OCI-LY1 (cell line): ENCODE measurements at regions not wholly inside any gene's neighbourhood (a gene's known extent, or its start where the extent isn't known, plus 50 kb on each side); places are given as distances from the start of the nearest gene placed in this dataset.

Source experiments
- H2AFZ ChIP-seq: fragments of 200-600 bp; sonication (generic), shearing (Covaris generic); 2 replicates; pipeline ENCODE4 v1.6.0; 2014; ENCODE audit warnings: antibody characterized with exemption, mild to moderate bottlenecking, low read length
- H3F3A ChIP-seq: fragments of 200-600 bp; sonication (generic), shearing (Covaris generic); 2 replicates; pipeline ENCODE4 v1.6.0; 2014; ENCODE audit warnings: mild to moderate bottlenecking, antibody characterized with exemption, low read length, moderate library complexity; ENCODE audit not compliant: insufficient read depth
- H3K27ac ChIP-seq: fragments of 200-600 bp; sonication (generic); 2 replicates; pipeline ENCODE4 v1.5.1; 2014; ENCODE audit warnings: low read length, mixed run types, mild to moderate bottlenecking, low read depth; ENCODE audit not compliant: poor library complexity, severe bottlenecking
- H3K27me3 ChIP-seq: fragments of 200-600 bp; sonication (generic); 2 replicates; pipeline ENCODE4 v1.6.0; 2014; ENCODE audit warnings: antibody characterized with exemption, mild to moderate bottlenecking, low read length, moderate library complexity; ENCODE audit not compliant: insufficient read depth
- H3K36me3 ChIP-seq: fragments of 200-600 bp; sonication (generic); 2 replicates; pipeline ENCODE4 v1.6.1; 2014; ENCODE audit warnings: mild to moderate bottlenecking, antibody characterized with exemption, low read length, moderate library complexity, mixed read lengths; ENCODE audit not compliant: insufficient read depth
- H3K4me1 ChIP-seq: fragments of 200-600 bp; sonication (generic); 2 replicates; pipeline ENCODE4 v1.5.1; 2014; ENCODE audit warnings: mild to moderate bottlenecking, low read length, moderate library complexity; ENCODE audit not compliant: insufficient read depth, severe bottlenecking
- H3K4me2 ChIP-seq: fragments of 200-600 bp; sonication (generic), shearing (Covaris generic); 2 replicates; pipeline ENCODE4 v1.6.1; 2014; ENCODE audit warnings: low read length
- H3K4me3 ChIP-seq: fragments of 200-600 bp; sonication (generic); 2 replicates; pipeline ENCODE4 v1.5.1; 2014; ENCODE audit warnings: low read length, low read depth, mild to moderate bottlenecking, mixed read lengths; ENCODE audit not compliant: poor library complexity, severe bottlenecking
- H3K79me2 ChIP-seq: fragments of 200-600 bp; shearing (Covaris generic); 2 replicates; pipeline ENCODE4 v1.6.1; 2016; ENCODE audit warnings: mixed run types, low read length, mixed read lengths; ENCODE audit not compliant: insufficient read depth
- H3K9ac ChIP-seq: fragments of 200-600 bp; sonication (generic), shearing (Covaris generic); 2 replicates; pipeline ENCODE4 v1.6.1; 2014; ENCODE audit warnings: mild to moderate bottlenecking, low read length, mixed read lengths
- H3K9me2 ChIP-seq: fragments of 200-600 bp; sonication (generic), shearing (Covaris generic); 2 replicates; pipeline ENCODE4 v1.6.1; 2014; ENCODE audit warnings: low read depth, mild to moderate bottlenecking, low read length, mixed read lengths
- H3K9me3 ChIP-seq: fragments of 200-600 bp; shearing (Covaris generic); 2 replicates; pipeline ENCODE4 v1.6.1; 2014; ENCODE audit warnings: low read length, mixed read lengths
- H4K20me1 ChIP-seq: fragments of 200-600 bp; sonication (generic), shearing (Covaris generic); 2 replicates; pipeline ENCODE4 v1.6.0; 2016; ENCODE audit warnings: mild to moderate bottlenecking, low read length; ENCODE audit not compliant: insufficient read depth
- EZH2 ChIP-seq: fragments of 200-600 bp; sonication (generic), shearing (Covaris generic); IDR thresholded peaks from 2 replicates; pipeline ENCODE4 v1.8.0; 2017; ENCODE audit warnings: borderline replicate concordance, mixed run types, mild to moderate bottlenecking, antibody characterized with exemption, low read length, moderate library complexity, mixed read lengths
- TF ChIP-seq, protein P1 (sequence below): fragments of 200-600 bp; sonication (generic), shearing (Covaris generic); IDR thresholded peaks from 2 replicates; pipeline ENCODE4 v1.5.1; 2017; ENCODE audit warnings: mild to moderate bottlenecking, antibody characterized with exemption, low read length, moderate library complexity, mixed read lengths

DNA sequence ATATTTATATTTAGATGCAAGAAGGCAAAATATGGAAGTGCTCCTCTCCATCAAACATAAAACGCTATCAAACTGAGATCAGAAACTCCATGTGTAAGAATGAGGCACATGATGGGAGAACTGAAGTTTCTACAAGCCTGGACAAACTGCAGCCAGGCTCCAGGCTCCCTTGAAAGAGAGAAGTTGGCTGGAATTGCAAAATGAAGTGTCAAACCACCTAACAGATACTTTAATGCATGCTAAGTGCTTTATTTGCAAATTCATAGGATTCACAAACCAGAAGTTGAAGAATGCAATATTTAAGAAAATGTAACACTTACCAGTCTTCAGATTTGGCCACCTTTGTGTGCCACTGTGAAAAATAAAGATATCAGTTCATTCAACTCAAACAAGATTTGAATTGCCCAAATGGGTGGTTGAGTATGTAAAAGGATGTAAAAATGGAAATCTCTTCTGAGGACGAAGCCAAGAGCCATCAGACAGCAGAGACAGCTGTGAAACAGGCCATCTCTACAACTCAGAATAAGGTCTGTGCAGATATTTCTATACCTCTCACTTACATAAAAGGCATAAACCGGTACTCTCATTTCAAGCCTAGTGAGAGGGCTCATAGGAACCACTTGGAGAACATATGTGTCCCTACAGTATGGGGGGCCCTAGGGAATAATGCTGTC is 87.0 kb downstream of the DPPA2 start:
- no peaks in the 10 kb centered on the region for H3K9me3 ChIP-seq
- no peaks in the 10 kb centered on the region for H3K27me3 ChIP-seq
- TF ChIP-seq EZH2 = no peak
- TF ChIP-seq, protein P1, sequence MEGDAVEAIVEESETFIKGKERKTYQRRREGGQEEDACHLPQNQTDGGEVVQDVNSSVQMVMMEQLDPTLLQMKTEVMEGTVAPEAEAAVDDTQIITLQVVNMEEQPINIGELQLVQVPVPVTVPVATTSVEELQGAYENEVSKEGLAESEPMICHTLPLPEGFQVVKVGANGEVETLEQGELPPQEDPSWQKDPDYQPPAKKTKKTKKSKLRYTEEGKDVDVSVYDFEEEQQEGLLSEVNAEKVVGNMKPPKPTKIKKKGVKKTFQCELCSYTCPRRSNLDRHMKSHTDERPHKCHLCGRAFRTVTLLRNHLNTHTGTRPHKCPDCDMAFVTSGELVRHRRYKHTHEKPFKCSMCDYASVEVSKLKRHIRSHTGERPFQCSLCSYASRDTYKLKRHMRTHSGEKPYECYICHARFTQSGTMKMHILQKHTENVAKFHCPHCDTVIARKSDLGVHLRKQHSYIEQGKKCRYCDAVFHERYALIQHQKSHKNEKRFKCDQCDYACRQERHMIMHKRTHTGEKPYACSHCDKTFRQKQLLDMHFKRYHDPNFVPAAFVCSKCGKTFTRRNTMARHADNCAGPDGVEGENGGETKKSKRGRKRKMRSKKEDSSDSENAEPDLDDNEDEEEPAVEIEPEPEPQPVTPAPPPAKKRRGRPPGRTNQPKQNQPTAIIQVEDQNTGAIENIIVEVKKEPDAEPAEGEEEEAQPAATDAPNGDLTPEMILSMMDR = no peak
- H3K4me3 ChIP-seq = no peak overlapping the region
- H3K27ac ChIP-seq = no peak overlapping the region
- H4K20me1 ChIP-seq = no peaks in the 10 kb centered on the region
- H3K79me2 ChIP-seq = no peaks in the 10 kb centered on the region
- H3K36me3 ChIP-seq = no peaks in the 10 kb centered on the region
- no peak overlapping the region for H2AFZ ChIP-seq
- H3K9ac ChIP-seq = no peak overlapping the region
- no peak overlapping the region for H3K4me2 ChIP-seq
- no peaks in the 10 kb centered on the region for H3K4me1 ChIP-seq
- no peaks in the 10 kb centered on the region for H3K9me2 ChIP-seq
- no peaks in the 10 kb centered on the region for H3F3A ChIP-seq

DNA sequence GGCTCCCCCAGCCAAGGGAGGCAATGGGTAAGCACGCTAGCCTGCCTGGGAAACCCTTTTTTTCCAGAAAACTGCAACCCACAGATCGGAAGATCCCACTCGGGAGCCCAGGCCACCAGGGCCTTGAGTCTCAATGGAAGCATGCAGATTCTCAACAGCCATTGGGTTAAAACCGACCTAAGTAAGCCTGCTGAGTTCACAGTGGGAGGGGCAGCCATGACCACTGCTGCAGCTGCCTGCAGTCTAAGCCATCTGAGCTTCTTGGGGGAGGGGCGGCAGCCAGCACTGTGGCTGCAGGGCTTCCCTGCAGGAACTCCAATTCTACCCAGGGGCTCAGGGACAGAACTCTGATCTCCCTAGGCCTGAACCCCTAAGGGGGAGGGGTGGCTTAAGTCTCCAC is 82.0 kb downstream of the DPPA2 start:
- Histone ChIP-seq H3K9me3 (no peaks in the 10 kb centered on the region), H3K27ac (no peak overlapping the region), H2AFZ (no peak overlapping the region), H4K20me1 (no peaks in the 10 kb centered on the region), H3K4me3 (no peak overlapping the region), H3K79me2 (no peaks in the 10 kb centered on the region), H3F3A (no peaks in the 10 kb centered on the region), H3K4me2 (no peak overlapping the region), H3K9me2 (no peaks in the 10 kb centered on the region), H3K27me3 (no peaks in the 10 kb centered on the region), H3K9ac (no peak overlapping the region), H3K36me3 (no peaks in the 10 kb centered on the region), H3K4me1 (no peaks in the 10 kb centered on the region)
- TF ChIP-seq EZH2 = no peak
- TF ChIP-seq, protein P1 = no peak

DNA sequence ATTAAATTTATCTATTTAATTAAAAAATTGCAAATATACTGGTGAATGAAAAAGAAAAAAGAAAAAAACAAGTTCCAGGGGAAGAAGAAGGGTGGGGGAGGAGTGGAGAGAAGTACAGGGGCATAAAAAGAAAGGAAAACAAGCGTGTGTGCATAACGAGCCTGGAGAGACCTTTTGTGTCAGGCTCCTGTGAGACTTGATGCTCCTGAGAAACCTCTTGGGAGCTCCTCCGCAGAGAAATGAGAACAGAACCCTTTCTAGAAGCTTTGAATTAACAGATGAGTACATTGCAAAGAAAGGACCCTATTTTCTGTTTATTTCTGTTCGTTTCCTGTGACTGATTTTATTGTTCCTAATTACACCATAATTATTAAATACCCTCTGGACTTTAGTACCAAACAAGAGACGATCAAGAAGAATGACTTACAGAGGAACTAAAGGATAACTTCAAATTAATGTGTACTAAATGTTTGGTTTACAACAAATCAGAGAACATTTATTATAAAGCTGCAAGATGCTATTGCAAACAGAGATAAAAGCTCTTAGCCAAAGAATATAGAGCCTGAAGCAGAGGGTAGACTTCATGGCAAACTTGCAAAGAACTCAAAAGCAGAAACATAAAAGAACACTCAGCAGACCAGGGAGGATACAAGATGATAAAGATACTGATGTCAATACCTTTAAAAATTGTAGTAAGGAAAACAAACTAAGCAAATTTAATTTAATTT is 74.7 kb downstream of the DPPA2 start:
- TF ChIP-seq EZH2 = no peak
- TF ChIP-seq, protein P1 = no peak
- H3K79me2 ChIP-seq = no peaks in the 10 kb centered on the region
- H3K4me3 ChIP-seq = no peak overlapping the region

More for the DNA sequence above, 74.7 kb downstream of the DPPA2 start:
- Histone ChIP-seq H4K20me1 (no peaks in the 10 kb centered on the region), H3K9ac (no peak overlapping the region), H2AFZ (no peak overlapping the region), H3K27ac (no peak overlapping the region), H3K9me2 (no peaks in the 10 kb centered on the region), H3K9me3 (no peaks in the 10 kb centered on the region), H3K36me3 (no peaks in the 10 kb centered on the region), H3F3A (no peaks in the 10 kb centered on the region), H3K27me3 (no peaks in the 10 kb centered on the region), H3K4me2 (no peak overlapping the region), H3K4me1 (no peaks in the 10 kb centered on the region)
